OCI-LY7 (cell line): ENCODE measurements at regions not wholly inside any gene's neighbourhood (a gene's known extent, or its start where the extent isn't known, plus 50 kb on each side); places are given as distances from the start of the nearest gene placed in this dataset.

ENCODE experiments used
- BruUV-seq: library from RNA; stranded (reverse); fragments of 400-500 nt; replicated peaks from 2 replicates; lab custom pipeline; 2021; lab: Mats Ljungman, UMichigan
- CTCF ChIA-PET: fragments of 300-600 bp; sonication (Branson Sonifier 250); formaldehyde crosslinking; loops from one replicate; lab custom pipeline; 2022; ENCODE audit warnings: antibody characterized with exemption; ENCODE audit not compliant: unreplicated experiment; lab: Charles Lee
- POLR2A ChIA-PET: fragments of 300-600 bp; sonication (Branson Sonifier 250); formaldehyde crosslinking; loops from one replicate; lab custom pipeline; 2022; ENCODE audit warnings: antibody characterized with exemption; lab: Charles Lee
- DNase-seq: peaks from one replicate; pipeline ENCODE4 v3.0.0-alpha.2; 2015; ENCODE audit warnings: low spot score
- H2AFZ ChIP-seq: fragments of 200-600 bp; sonication (generic), shearing (Covaris generic); 2 replicates; pipeline ENCODE4 v1.6.1; 2014; ENCODE audit warnings: mild to moderate bottlenecking, antibody characterized with exemption, low read length, moderate library complexity
- H3K27ac ChIP-seq: fragments of 200-600 bp; sonication (generic); 2 replicates; pipeline ENCODE4 v1.5.1; 2014; ENCODE audit warnings: mixed run types, low read depth, mild to moderate bottlenecking, moderate library complexity, low read length, inconsistent platforms; ENCODE audit not compliant: poor library complexity, severe bottlenecking
- H3K36me3 ChIP-seq: fragments of 200-600 bp; sonication (generic); 2 replicates; pipeline ENCODE4 v1.6.1; 2014; ENCODE audit warnings: mild to moderate bottlenecking, antibody characterized with exemption, low read length, moderate library complexity, mixed read lengths; ENCODE audit not compliant: insufficient read depth
- H3K4me1 ChIP-seq: fragments of 200-600 bp; sonication (generic); 2 replicates; pipeline ENCODE4 v1.5.1; 2014; ENCODE audit warnings: mild to moderate bottlenecking, low read length; ENCODE audit not compliant: insufficient read depth, poor library complexity, severe bottlenecking
- H3K4me2 ChIP-seq: fragments of 200-600 bp; sonication (generic); 2 replicates; pipeline ENCODE4 v1.6.1; 2014; ENCODE audit warnings: mild to moderate bottlenecking, low read length
- H3K4me3 ChIP-seq: fragments of 200-600 bp; sonication (generic); 2 replicates; pipeline ENCODE4 v1.5.1; 2014; ENCODE audit warnings: mild to moderate bottlenecking, low read depth, low read length; ENCODE audit not compliant: poor library complexity, severe bottlenecking
- H3K79me2 ChIP-seq: fragments of 200-600 bp; sonication (generic); 2 replicates; pipeline ENCODE4 v1.6.1; 2016; ENCODE audit warnings: low read depth, mild to moderate bottlenecking, low read length, moderate library complexity, mixed read lengths; ENCODE audit not compliant: insufficient read depth
- H3K9me2 ChIP-seq: fragments of 200-600 bp; sonication (generic); 2 replicates; pipeline ENCODE4 v1.6.1; 2016; ENCODE audit warnings: mild to moderate bottlenecking, low read length, mixed read lengths; ENCODE audit not compliant: insufficient read depth
- H3K9me3 ChIP-seq: fragments of 200-600 bp; sonication (generic); 2 replicates; pipeline ENCODE4 v1.6.1; 2014; ENCODE audit warnings: mild to moderate bottlenecking, mixed run types, low read length, mixed read lengths
- H4K20me1 ChIP-seq: fragments of 200-600 bp; sonication (generic); 2 replicates; pipeline ENCODE4 v1.6.1; 2014; ENCODE audit warnings: mild to moderate bottlenecking, antibody characterized with exemption, low read length, moderate library complexity, mixed read lengths; ENCODE audit not compliant: insufficient read depth
- CTCF ChIP-seq: fragments of 200-600 bp; sonication (generic); conservative IDR thresholded peaks from 2 replicates; pipeline ENCODE4 v1.5.1; 2014; ENCODE audit warnings: mild to moderate bottlenecking, antibody characterized with exemption, low read length, moderate library complexity, mixed read lengths
- EZH2phosphoT487 ChIP-seq: fragments of 200-600 bp; sonication (generic); IDR thresholded peaks from 2 replicates; pipeline ENCODE4 v1.6.1; 2018; ENCODE audit warnings: low read depth, borderline replicate concordance, mild to moderate bottlenecking, mixed run types, antibody characterized with exemption, low read length, moderate library complexity, mixed read lengths
- intact Hi-C: fragments of 100-400 bp; cut with micrococcal nuclease; formaldehyde crosslinking; loops from one replicate; pipeline ENCODE4 v1.10.0; 2022; ENCODE audit not compliant: unreplicated experiment

- Histone ChIP-seq H3K27ac (no peak overlapping the region), H2AFZ (no peak overlapping the region), H3K9me2 (no peaks in the 10 kb centered on the region), H3K36me3 (no peaks in the 10 kb centered on the region), H3K9me3 (no peaks in the 10 kb centered on the region), H3K79me2 (no peaks in the 10 kb centered on the region), H3K4me3 (no peak overlapping the region), H4K20me1 (no peaks in the 10 kb centered on the region), H3K4me1 (no peaks in the 10 kb centered on the region), H3K4me2 (no peak overlapping the region)
- no TSS peak for BruUV-seq
- ChIA-PET CTCF (no interaction called here), POLR2A (interaction anchor here (1.3 kb wide), 1 partner anchor 9 kb away, joined by 3 read pairs; no protein-coding TSS in a partner anchor)
- no peak for TF ChIP-seq CTCF
- no peak for TF ChIP-seq EZH2phosphoT487
- no peak for DNase-seq
- intact Hi-C loops = no loop called here
Observed at GRCh38 chr11:112886434-112887370, 74.5 kb upstream of the NCAM1 start.

- no TSS peak for BruUV-seq
- Histone ChIP-seq H3K4me3 (no peak overlapping the region), H3K27ac (no peak overlapping the region), H3K9me2 (no peaks in the 10 kb centered on the region), H3K4me2 (no peak overlapping the region), H3K36me3 (no peaks in the 10 kb centered on the region), H2AFZ (no peak overlapping the region), H4K20me1 (no peaks in the 10 kb centered on the region), H3K4me1 (no peaks in the 10 kb centered on the region), H3K9me3 (no peaks in the 10 kb centered on the region), H3K79me2 (no peaks in the 10 kb centered on the region)
- POLR2A ChIA-PET = no interaction called here
- intact Hi-C loops = no loop called here
- CTCF ChIA-PET = no interaction called here
- no peak for DNase-seq
- TF ChIP-seq CTCF (no peak), EZH2phosphoT487 (no peak)
Observed at GRCh38 chr11:112889446-112889845, 71.8 kb upstream of the NCAM1 start.
